ENCODE measurements at regions not wholly inside any gene's neighbourhood (a gene's known extent, or its start where the extent isn't known, plus 50 kb on each side); places are given as distances from the start of the nearest gene placed in this dataset.

GRCh38 chr7:51685794-51686193 is 369.2 kb upstream of the COBL start:
- Histone ChIP-seq H3K4me3 (ENCODE audit: insufficient read depth, low read depth, low read length) (no peak overlapping the region), H3K4me1 (ENCODE audit: insufficient read depth, low read length) (no peaks in the 10 kb centered on the region), H3K27ac (ENCODE audit: low read depth, low read length) (no peak overlapping the region), H3K9ac (ENCODE audit: low read length) (no peak overlapping the region), H3K79me2 (ENCODE audit: insufficient read depth, low read length) (no peaks in the 10 kb centered on the region), H3K27me3 (ENCODE audit: insufficient read depth, low read length) (no peaks in the 10 kb centered on the region), H3K36me3 (ENCODE audit: insufficient read depth, low read length) (no peaks in the 10 kb centered on the region), H2AFZ (ENCODE audit: low read depth, low read length) (no peak overlapping the region), H3K4me2 (ENCODE audit: low read length) (no peak overlapping the region), H4K20me1 (ENCODE audit: insufficient read depth, low read length) (no peaks in the 10 kb centered on the region), H3K9me3 (ENCODE audit: insufficient read depth, low read depth, low read length) (no peaks in the 10 kb centered on the region)
- H3K27me3 Mint-ChIP-seq (ENCODE audit: low read depth, unreplicated experiment): peaks cover 3% of the 10 kb centered on the region
- no peaks in the 10 kb centered on the region for H3K4me1 Mint-ChIP-seq (ENCODE audit: low read depth, unreplicated experiment)
- no peaks in the 10 kb centered on the region for H3K36me3 Mint-ChIP-seq (ENCODE audit: low read depth, unreplicated experiment)
- no peak overlapping the region for H3K4me3 Mint-ChIP-seq (ENCODE audit: unreplicated experiment)
- no peak for TF ChIP-seq EZH2 (IDR thresholded peaks at IDR 0.05; ENCODE audit: insufficient read depth, low read length)
- no peak for TF ChIP-seq CTCF (IDR thresholded peaks at IDR 0.05; ENCODE audit: insufficient read depth, low read depth, low read length)
- H3K9me3 Mint-ChIP-seq (ENCODE audit: unreplicated experiment): no peaks in the 10 kb centered on the region
- no peak for DNase-seq (ENCODE audit: low read depth)
- H3K27ac Mint-ChIP-seq (ENCODE audit: unreplicated experiment): no peak overlapping the region
- no peak for FAIRE-seq

GRCh38 chr7:51680594-51681399 is 364.2 kb upstream of the COBL start:
- Mint-ChIP-seq H3K36me3 (ENCODE audit: low read depth, unreplicated experiment) (no peaks in the 10 kb centered on the region), H3K4me3 (ENCODE audit: unreplicated experiment) (no peak overlapping the region), H3K27ac (ENCODE audit: unreplicated experiment) (no peak overlapping the region), H3K4me1 (ENCODE audit: low read depth, unreplicated experiment) (no peaks in the 10 kb centered on the region), H3K27me3 (ENCODE audit: low read depth, unreplicated experiment) (peaks cover 3% of the 10 kb centered on the region), H3K9me3 (ENCODE audit: unreplicated experiment) (no peaks in the 10 kb centered on the region)
- no peak overlapping the region for H3K9ac ChIP-seq (ENCODE audit: low read length)
- H3K9me3 ChIP-seq (ENCODE audit: insufficient read depth, low read depth, low read length): no peaks in the 10 kb centered on the region
- H2AFZ ChIP-seq (ENCODE audit: low read depth, low read length): no peak overlapping the region
- H3K27ac ChIP-seq (ENCODE audit: low read depth, low read length): no peak overlapping the region
- no peak for TF ChIP-seq CTCF (IDR thresholded peaks at IDR 0.05; ENCODE audit: insufficient read depth, low read depth, low read length)
- no peak for TF ChIP-seq EZH2 (IDR thresholded peaks at IDR 0.05; ENCODE audit: insufficient read depth, low read length)
- H3K36me3 ChIP-seq (ENCODE audit: insufficient read depth, low read length): no peaks in the 10 kb centered on the region
- H3K27me3 ChIP-seq (ENCODE audit: insufficient read depth, low read length): no peaks in the 10 kb centered on the region
- H3K4me1 ChIP-seq (ENCODE audit: insufficient read depth, low read length): no peaks in the 10 kb centered on the region
- FAIRE-seq (no peak), DNase-seq (ENCODE audit: low read depth) (no peak)
- H3K4me2 ChIP-seq (ENCODE audit: low read length): no peak overlapping the region
- no peaks in the 10 kb centered on the region for H3K79me2 ChIP-seq (ENCODE audit: insufficient read depth, low read length)
- H4K20me1 ChIP-seq (ENCODE audit: insufficient read depth, low read length): no peaks in the 10 kb centered on the region
- H3K4me3 ChIP-seq (ENCODE audit: insufficient read depth, low read depth, low read length): no peak overlapping the region

GRCh38 chr7:51679358-51679757 is 362.7 kb upstream of the COBL start:
- no peak overlapping the region for H2AFZ ChIP-seq (ENCODE audit: low read depth, low read length)
- no peaks in the 10 kb centered on the region for H4K20me1 ChIP-seq (ENCODE audit: insufficient read depth, low read length)
- H3K9me3 ChIP-seq (ENCODE audit: insufficient read depth, low read depth, low read length): no peaks in the 10 kb centered on the region
- Mint-ChIP-seq H3K27me3 (ENCODE audit: low read depth, unreplicated experiment) (peaks cover 3% of the 10 kb centered on the region), H3K9me3 (ENCODE audit: unreplicated experiment) (no peaks in the 10 kb centered on the region), H3K27ac (ENCODE audit: unreplicated experiment) (no peak overlapping the region), H3K4me1 (ENCODE audit: low read depth, unreplicated experiment) (no peaks in the 10 kb centered on the region), H3K4me3 (ENCODE audit: unreplicated experiment) (no peak overlapping the region), H3K36me3 (ENCODE audit: low read depth, unreplicated experiment) (no peaks in the 10 kb centered on the region)
- DNase-seq (ENCODE audit: low read depth) (no peak), FAIRE-seq (no peak)
- no peaks in the 10 kb centered on the region for H3K36me3 ChIP-seq (ENCODE audit: insufficient read depth, low read length)
- H3K4me3 ChIP-seq (ENCODE audit: insufficient read depth, low read depth, low read length): no peak overlapping the region
- H3K27me3 ChIP-seq (ENCODE audit: insufficient read depth, low read length): no peaks in the 10 kb centered on the region
- TF ChIP-seq EZH2 (IDR thresholded peaks at IDR 0.05; ENCODE audit: insufficient read depth, low read length): no peak
- no peak for TF ChIP-seq CTCF (IDR thresholded peaks at IDR 0.05; ENCODE audit: insufficient read depth, low read depth, low read length)
- H3K9ac ChIP-seq (ENCODE audit: low read length): no peak overlapping the region
- no peaks in the 10 kb centered on the region for H3K79me2 ChIP-seq (ENCODE audit: insufficient read depth, low read length)
- no peak overlapping the region for H3K27ac ChIP-seq (ENCODE audit: low read depth, low read length)
- no peak overlapping the region for H3K4me2 ChIP-seq (ENCODE audit: low read length)
- H3K4me1 ChIP-seq (ENCODE audit: insufficient read depth, low read length): no peaks in the 10 kb centered on the region

Measured in astrocyte (in vitro differentiated cells and primary cell).